ENCODE measurements at regions not wholly inside any gene's neighbourhood (a gene's known extent, or its start where the extent isn't known, plus 50 kb on each side); places are given as distances from the start of the nearest gene placed in this dataset.
"Not testable (repeated sequence)": the region's sequence is repeated elsewhere in the genome, so short reads cannot be mapped to it uniquely, and the experiment has no call there.

DNA sequence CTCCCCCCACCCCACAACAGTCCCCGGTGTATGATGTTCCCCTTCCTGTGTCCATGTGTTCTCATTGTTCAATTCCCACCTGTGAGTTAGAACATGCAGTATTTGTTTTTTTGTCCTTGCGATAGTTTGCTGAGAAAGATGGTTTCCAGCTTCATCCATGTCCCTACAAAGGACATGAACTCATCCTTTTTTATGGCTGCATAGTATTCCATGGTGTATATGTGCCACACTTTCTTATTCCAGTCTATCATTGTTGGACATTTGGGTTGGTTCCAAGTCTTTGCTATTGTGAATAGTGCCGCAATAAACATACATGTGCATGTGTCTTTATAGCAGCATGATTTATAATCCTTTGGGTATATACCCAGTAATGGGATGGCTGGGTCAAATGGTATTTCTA lies 74.4 kb upstream of the CTNNA1 start:
- TF ChIP-seq CTCF (IDR thresholded peaks at IDR 0.05); RELA (CRISPR knock-in tag; IDR thresholded peaks at IDR 0.05; ENCODE audit: borderline replicate concordance); HMGXB4 (CRISPR knock-in tag; IDR thresholded peaks at IDR 0.05); CREB1 (CRISPR knock-in tag; IDR thresholded peaks at IDR 0.05); NR3C1 (CRISPR knock-in tag; conservative IDR thresholded peaks at IDR 0.05; ENCODE audit: low read depth); ZNF281 (CRISPR knock-in tag; IDR thresholded peaks at IDR 0.05); IRF2 (CRISPR knock-in tag; IDR thresholded peaks at IDR 0.05; ENCODE audit: borderline replicate concordance, low read depth): not testable (repeated sequence)
- TF ChIP-seq, protein P1, sequence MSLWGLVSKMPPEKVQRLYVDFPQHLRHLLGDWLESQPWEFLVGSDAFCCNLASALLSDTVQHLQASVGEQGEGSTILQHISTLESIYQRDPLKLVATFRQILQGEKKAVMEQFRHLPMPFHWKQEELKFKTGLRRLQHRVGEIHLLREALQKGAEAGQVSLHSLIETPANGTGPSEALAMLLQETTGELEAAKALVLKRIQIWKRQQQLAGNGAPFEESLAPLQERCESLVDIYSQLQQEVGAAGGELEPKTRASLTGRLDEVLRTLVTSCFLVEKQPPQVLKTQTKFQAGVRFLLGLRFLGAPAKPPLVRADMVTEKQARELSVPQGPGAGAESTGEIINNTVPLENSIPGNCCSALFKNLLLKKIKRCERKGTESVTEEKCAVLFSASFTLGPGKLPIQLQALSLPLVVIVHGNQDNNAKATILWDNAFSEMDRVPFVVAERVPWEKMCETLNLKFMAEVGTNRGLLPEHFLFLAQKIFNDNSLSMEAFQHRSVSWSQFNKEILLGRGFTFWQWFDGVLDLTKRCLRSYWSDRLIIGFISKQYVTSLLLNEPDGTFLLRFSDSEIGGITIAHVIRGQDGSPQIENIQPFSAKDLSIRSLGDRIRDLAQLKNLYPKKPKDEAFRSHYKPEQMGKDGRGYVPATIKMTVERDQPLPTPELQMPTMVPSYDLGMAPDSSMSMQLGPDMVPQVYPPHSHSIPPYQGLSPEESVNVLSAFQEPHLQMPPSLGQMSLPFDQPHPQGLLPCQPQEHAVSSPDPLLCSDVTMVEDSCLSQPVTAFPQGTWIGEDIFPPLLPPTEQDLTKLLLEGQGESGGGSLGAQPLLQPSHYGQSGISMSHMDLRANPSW (CRISPR knock-in tag; conservative IDR thresholded peaks at IDR 0.05; ENCODE audit: low read depth), result not testable (repeated sequence)
- TF ChIP-seq, protein P2, sequence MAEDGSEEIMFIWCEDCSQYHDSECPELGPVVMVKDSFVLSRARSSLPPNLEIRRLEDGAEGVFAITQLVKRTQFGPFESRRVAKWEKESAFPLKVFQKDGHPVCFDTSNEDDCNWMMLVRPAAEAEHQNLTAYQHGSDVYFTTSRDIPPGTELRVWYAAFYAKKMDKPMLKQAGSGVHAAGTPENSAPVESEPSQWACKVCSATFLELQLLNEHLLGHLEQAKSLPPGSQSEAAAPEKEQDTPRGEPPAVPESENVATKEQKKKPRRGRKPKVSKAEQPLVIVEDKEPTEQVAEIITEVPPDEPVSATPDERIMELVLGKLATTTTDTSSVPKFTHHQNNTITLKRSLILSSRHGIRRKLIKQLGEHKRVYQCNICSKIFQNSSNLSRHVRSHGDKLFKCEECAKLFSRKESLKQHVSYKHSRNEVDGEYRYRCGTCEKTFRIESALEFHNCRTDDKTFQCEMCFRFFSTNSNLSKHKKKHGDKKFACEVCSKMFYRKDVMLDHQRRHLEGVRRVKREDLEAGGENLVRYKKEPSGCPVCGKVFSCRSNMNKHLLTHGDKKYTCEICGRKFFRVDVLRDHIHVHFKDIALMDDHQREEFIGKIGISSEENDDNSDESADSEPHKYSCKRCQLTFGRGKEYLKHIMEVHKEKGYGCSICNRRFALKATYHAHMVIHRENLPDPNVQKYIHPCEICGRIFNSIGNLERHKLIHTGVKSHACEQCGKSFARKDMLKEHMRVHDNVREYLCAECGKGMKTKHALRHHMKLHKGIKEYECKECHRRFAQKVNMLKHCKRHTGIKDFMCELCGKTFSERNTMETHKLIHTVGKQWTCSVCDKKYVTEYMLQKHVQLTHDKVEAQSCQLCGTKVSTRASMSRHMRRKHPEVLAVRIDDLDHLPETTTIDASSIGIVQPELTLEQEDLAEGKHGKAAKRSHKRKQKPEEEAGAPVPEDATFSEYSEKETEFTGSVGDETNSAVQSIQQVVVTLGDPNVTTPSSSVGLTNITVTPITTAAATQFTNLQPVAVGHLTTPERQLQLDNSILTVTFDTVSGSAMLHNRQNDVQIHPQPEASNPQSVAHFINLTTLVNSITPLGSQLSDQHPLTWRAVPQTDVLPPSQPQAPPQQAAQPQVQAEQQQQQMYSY (CRISPR knock-in tag; IDR thresholded peaks at IDR 0.05), result not testable (repeated sequence)
- TF ChIP-seq, protein P3, sequence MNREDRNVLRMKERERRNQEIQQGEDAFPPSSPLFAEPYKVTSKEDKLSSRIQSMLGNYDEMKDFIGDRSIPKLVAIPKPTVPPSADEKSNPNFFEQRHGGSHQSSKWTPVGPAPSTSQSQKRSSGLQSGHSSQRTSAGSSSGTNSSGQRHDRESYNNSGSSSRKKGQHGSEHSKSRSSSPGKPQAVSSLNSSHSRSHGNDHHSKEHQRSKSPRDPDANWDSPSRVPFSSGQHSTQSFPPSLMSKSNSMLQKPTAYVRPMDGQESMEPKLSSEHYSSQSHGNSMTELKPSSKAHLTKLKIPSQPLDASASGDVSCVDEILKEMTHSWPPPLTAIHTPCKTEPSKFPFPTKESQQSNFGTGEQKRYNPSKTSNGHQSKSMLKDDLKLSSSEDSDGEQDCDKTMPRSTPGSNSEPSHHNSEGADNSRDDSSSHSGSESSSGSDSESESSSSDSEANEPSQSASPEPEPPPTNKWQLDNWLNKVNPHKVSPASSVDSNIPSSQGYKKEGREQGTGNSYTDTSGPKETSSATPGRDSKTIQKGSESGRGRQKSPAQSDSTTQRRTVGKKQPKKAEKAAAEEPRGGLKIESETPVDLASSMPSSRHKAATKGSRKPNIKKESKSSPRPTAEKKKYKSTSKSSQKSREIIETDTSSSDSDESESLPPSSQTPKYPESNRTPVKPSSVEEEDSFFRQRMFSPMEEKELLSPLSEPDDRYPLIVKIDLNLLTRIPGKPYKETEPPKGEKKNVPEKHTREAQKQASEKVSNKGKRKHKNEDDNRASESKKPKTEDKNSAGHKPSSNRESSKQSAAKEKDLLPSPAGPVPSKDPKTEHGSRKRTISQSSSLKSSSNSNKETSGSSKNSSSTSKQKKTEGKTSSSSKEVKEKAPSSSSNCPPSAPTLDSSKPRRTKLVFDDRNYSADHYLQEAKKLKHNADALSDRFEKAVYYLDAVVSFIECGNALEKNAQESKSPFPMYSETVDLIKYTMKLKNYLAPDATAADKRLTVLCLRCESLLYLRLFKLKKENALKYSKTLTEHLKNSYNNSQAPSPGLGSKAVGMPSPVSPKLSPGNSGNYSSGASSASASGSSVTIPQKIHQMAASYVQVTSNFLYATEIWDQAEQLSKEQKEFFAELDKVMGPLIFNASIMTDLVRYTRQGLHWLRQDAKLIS (CRISPR knock-in tag; IDR thresholded peaks at IDR 0.05; ENCODE audit: borderline replicate concordance), result not testable (repeated sequence)
